ENCODE measurements at regions not wholly inside any gene's neighbourhood (a gene's known extent, or its start where the extent isn't known, plus 50 kb on each side); places are given as distances from the start of the nearest gene placed in this dataset.

GRCh38 chr7:69398986-69399385, 199.3 kb upstream of the AUTS2 start:
- 88% methylated on average over 2 of the region's 4 CpGs for WGBS
- H2AK5ac ChIP-seq (ENCODE audit: low read length, severe bottlenecking), result peak overlapping the region; percentile 57
- no peak overlapping the region for H3K18ac ChIP-seq (ENCODE audit: low read depth in 1 of 2, low read length in 2 of 2)

GRCh38 chr7:69399401-69399800, 198.9 kb upstream of the AUTS2 start:
- Histone ChIP-seq H2AK5ac (ENCODE audit: low read length, severe bottlenecking) (peak overlapping the region; percentile 57), H3K18ac (ENCODE audit: low read depth in 1 of 2, low read length in 2 of 2) (no peak overlapping the region), H2BK5ac (ENCODE audit: low read depth, low read length, poor library complexity, severe bottlenecking) (no peak overlapping the region), H3K14ac (ENCODE audit: low read length in 2 of 2) (no peak overlapping the region), H2BK15ac (ENCODE audit: low read depth, poor library complexity, severe bottlenecking) (no peak overlapping the region), H3K4ac (ENCODE audit: low read depth in 1 of 2, low read length in 2 of 2) (no peak overlapping the region), H3K4me1 (ENCODE audit: control insufficient read depth, insufficient read depth, low read depth, low read length) (peaks cover 18% of the 10 kb centered on the region), H3K79me1 (replicated peaks; ENCODE audit: low read length, poor library complexity, severe bottlenecking) (no peaks in the 10 kb centered on the region), H3K27ac (ENCODE audit: low read length, poor library complexity, severe bottlenecking) (no peak overlapping the region), H4K8ac (ENCODE audit: low read length) (no peak overlapping the region), H3K4me2 (ENCODE audit: low read length, poor library complexity, severe bottlenecking) (no peak overlapping the region), H3K9me3 (ENCODE audit: control insufficient read depth, low read length) (peaks cover 6% of the 10 kb centered on the region), H4K91ac (ENCODE audit: low read length) (no peak overlapping the region), H3K23ac (ENCODE audit: low read length in 2 of 2) (no peak overlapping the region), H3K27me3 (ENCODE audit: control insufficient read depth in 1 of 2, insufficient read depth in 1 of 2, low read length in 2 of 2) (no peaks in the 10 kb centered on the region), H3K9ac (ENCODE audit: low read length) (peak overlapping the region; percentile 72), H2BK12ac (ENCODE audit: low read length in 2 of 2) (no peak overlapping the region), H2AFZ (ENCODE audit: low read depth, low read length) (no peak overlapping the region), H2BK120ac (ENCODE audit: low read depth, low read length) (no peak overlapping the region), H3K36me3 (ENCODE audit: control insufficient read depth in 1 of 2, insufficient read depth in 2 of 2, low read depth in 1 of 2, low read length in 2 of 2) (no peaks in the 10 kb centered on the region), H3K4me3 (ENCODE audit: insufficient read depth in 1 of 2, low read depth in 1 of 2, low read length in 2 of 2) (no peak overlapping the region)
- peak; percentile 66 for DNase-seq

More at GRCh38 chr7:69398986-69399385, 199.3 kb upstream of the AUTS2 start:
- Histone ChIP-seq H2BK15ac (ENCODE audit: low read depth, poor library complexity, severe bottlenecking) (no peak overlapping the region), H3K4me1 (ENCODE audit: control insufficient read depth, insufficient read depth, low read depth, low read length) (peaks cover 20% of the 10 kb centered on the region), H3K27ac (ENCODE audit: low read length, poor library complexity, severe bottlenecking) (no peak overlapping the region), H3K4me3 (ENCODE audit: insufficient read depth in 1 of 2, low read depth in 1 of 2, low read length in 2 of 2) (no peak overlapping the region), H3K9me3 (ENCODE audit: control insufficient read depth, low read length) (peaks cover 6% of the 10 kb centered on the region), H3K4ac (ENCODE audit: low read depth in 1 of 2, low read length in 2 of 2) (no peak overlapping the region), H3K4me2 (ENCODE audit: low read length, poor library complexity, severe bottlenecking) (no peak overlapping the region), H2BK120ac (ENCODE audit: low read depth, low read length) (no peak overlapping the region), H3K9ac (ENCODE audit: low read length) (no peak overlapping the region), H2AFZ (ENCODE audit: low read depth, low read length) (no peak overlapping the region), H3K23ac (ENCODE audit: low read length in 2 of 2) (no peak overlapping the region), H3K14ac (ENCODE audit: low read length in 2 of 2) (no peak overlapping the region), H4K8ac (ENCODE audit: low read length) (no peak overlapping the region), H3K27me3 (ENCODE audit: control insufficient read depth in 1 of 2, insufficient read depth in 1 of 2, low read length in 2 of 2) (no peaks in the 10 kb centered on the region), H3K79me1 (replicated peaks; ENCODE audit: low read length, poor library complexity, severe bottlenecking) (no peaks in the 10 kb centered on the region), H2BK12ac (ENCODE audit: low read length in 2 of 2) (no peak overlapping the region), H4K91ac (ENCODE audit: low read length) (no peak overlapping the region), H2BK5ac (ENCODE audit: low read depth, low read length, poor library complexity, severe bottlenecking) (no peak overlapping the region), H3K36me3 (ENCODE audit: control insufficient read depth in 1 of 2, insufficient read depth in 2 of 2, low read depth in 1 of 2, low read length in 2 of 2) (no peaks in the 10 kb centered on the region)
- DNase-seq, result no peak

GRCh38 chr7:69402696-69403095, 195.6 kb upstream of the AUTS2 start:
- no peak for DNase-seq
- H2BK12ac ChIP-seq (ENCODE audit: low read length in 2 of 2), result no peak overlapping the region
- no peaks in the 10 kb centered on the region for H3K36me3 ChIP-seq (ENCODE audit: control insufficient read depth in 1 of 2, insufficient read depth in 2 of 2, low read depth in 1 of 2, low read length in 2 of 2)
- H2AFZ ChIP-seq (ENCODE audit: low read depth, low read length), result no peak overlapping the region
- H3K79me1 ChIP-seq (replicated peaks; ENCODE audit: low read length, poor library complexity, severe bottlenecking), result no peaks in the 10 kb centered on the region
- H2BK5ac ChIP-seq (ENCODE audit: low read depth, low read length, poor library complexity, severe bottlenecking), result no peak overlapping the region
- H3K9me3 ChIP-seq (ENCODE audit: control insufficient read depth, low read length), result peaks cover 6% of the 10 kb centered on the region
- no peak overlapping the region for H2AK5ac ChIP-seq (ENCODE audit: low read length, severe bottlenecking)
- no peak overlapping the region for H3K23ac ChIP-seq (ENCODE audit: low read length in 2 of 2)
- H3K9ac ChIP-seq (ENCODE audit: low read length), result no peak overlapping the region
- no peak overlapping the region for H2BK15ac ChIP-seq (ENCODE audit: low read depth, poor library complexity, severe bottlenecking)
- peaks cover 4% of the 10 kb centered on the region for H3K4me1 ChIP-seq (ENCODE audit: control insufficient read depth, insufficient read depth, low read depth, low read length)
- H3K4me3 ChIP-seq (ENCODE audit: insufficient read depth in 1 of 2, low read depth in 1 of 2, low read length in 2 of 2), result no peak overlapping the region
- H3K14ac ChIP-seq (ENCODE audit: low read length in 2 of 2), result no peak overlapping the region
- H3K4me2 ChIP-seq (ENCODE audit: low read length, poor library complexity, severe bottlenecking), result no peak overlapping the region
- H4K91ac ChIP-seq (ENCODE audit: low read length), result no peak overlapping the region
- H3K18ac ChIP-seq (ENCODE audit: low read depth in 1 of 2, low read length in 2 of 2), result no peak overlapping the region
- WGBS, result 79% methylated on average over 2 of the region's 2 CpGs
- no peak overlapping the region for H2BK120ac ChIP-seq (ENCODE audit: low read depth, low read length)
- no peak overlapping the region for H3K27ac ChIP-seq (ENCODE audit: low read length, poor library complexity, severe bottlenecking)
- no peak overlapping the region for H4K8ac ChIP-seq (ENCODE audit: low read length)
- no peak overlapping the region for H3K4ac ChIP-seq (ENCODE audit: low read depth in 1 of 2, low read length in 2 of 2)
- no peaks in the 10 kb centered on the region for H3K27me3 ChIP-seq (ENCODE audit: control insufficient read depth in 1 of 2, insufficient read depth in 1 of 2, low read length in 2 of 2)

GRCh38 chr7:69403169-69403568, 195.1 kb upstream of the AUTS2 start:
- Histone ChIP-seq H3K4me2 (ENCODE audit: low read length, poor library complexity, severe bottlenecking) (no peak overlapping the region), H2AFZ (ENCODE audit: low read depth, low read length) (no peak overlapping the region), H3K36me3 (ENCODE audit: control insufficient read depth in 1 of 2, insufficient read depth in 2 of 2, low read depth in 1 of 2, low read length in 2 of 2) (no peaks in the 10 kb centered on the region), H3K27ac (ENCODE audit: low read length, poor library complexity, severe bottlenecking) (no peak overlapping the region), H2AK5ac (ENCODE audit: low read length, severe bottlenecking) (no peak overlapping the region), H3K4me3 (ENCODE audit: insufficient read depth in 1 of 2, low read depth in 1 of 2, low read length in 2 of 2) (no peak overlapping the region), H4K91ac (ENCODE audit: low read length) (no peak overlapping the region), H2BK120ac (ENCODE audit: low read depth, low read length) (no peak overlapping the region), H3K9ac (ENCODE audit: low read length) (no peak overlapping the region), H2BK12ac (ENCODE audit: low read length in 2 of 2) (no peak overlapping the region), H3K14ac (ENCODE audit: low read length in 2 of 2) (peak overlapping the region in 1 of 2 experiments; percentile 28), H3K4ac (ENCODE audit: low read depth in 1 of 2, low read length in 2 of 2) (no peak overlapping the region), H3K27me3 (ENCODE audit: control insufficient read depth in 1 of 2, insufficient read depth in 1 of 2, low read length in 2 of 2) (no peaks in the 10 kb centered on the region), H3K4me1 (ENCODE audit: control insufficient read depth, insufficient read depth, low read depth, low read length) (peaks cover 4% of the 10 kb centered on the region), H3K9me3 (ENCODE audit: control insufficient read depth, low read length) (peaks cover 6% of the 10 kb centered on the region), H4K8ac (ENCODE audit: low read length) (no peak overlapping the region), H2BK5ac (ENCODE audit: low read depth, low read length, poor library complexity, severe bottlenecking) (no peak overlapping the region), H2BK15ac (ENCODE audit: low read depth, poor library complexity, severe bottlenecking) (no peak overlapping the region), H3K18ac (ENCODE audit: low read depth in 1 of 2, low read length in 2 of 2) (no peak overlapping the region), H3K79me1 (replicated peaks; ENCODE audit: low read length, poor library complexity, severe bottlenecking) (no peaks in the 10 kb centered on the region), H3K23ac (ENCODE audit: low read length in 2 of 2) (no peak overlapping the region)
- DNase-seq, result no peak
- 75% methylated on average over 1 of the region's 2 CpGs for WGBS
